Panc1 (cell line): ENCODE measurements at regions not wholly inside any gene's neighbourhood (a gene's known extent, or its start where the extent isn't known, plus 50 kb on each side); places are given as distances from the start of the nearest gene placed in this dataset.

ENCODE experiments used
- CTCF ChIP-seq: fragments of 450-650 bp; IDR thresholded peaks from 2 replicates; pipeline ENCODE4 v1.5.1; 2017; ENCODE audit warnings: mild to moderate bottlenecking
- POLR2AphosphoS5 ChIP-seq: IDR thresholded peaks from 2 replicates; pipeline ENCODE4 v1.6.1; 2012; ENCODE audit warnings: mild to moderate bottlenecking, low read depth, low read length, moderate library complexity
- SIN3A ChIP-seq: IDR thresholded peaks from 2 replicates; pipeline ENCODE4 v1.6.1; 2012; ENCODE audit warnings: low read depth, mild to moderate bottlenecking, low read length, moderate library complexity, borderline replicate concordance; ENCODE audit not compliant: insufficient read depth
- TCF7L2 ChIP-seq: IDR thresholded peaks from 2 replicates; pipeline ENCODE4 v1.6.1; 2011; ENCODE audit warnings: mild to moderate bottlenecking, low read depth, low read length, inconsistent platforms
- TF ChIP-seq, protein P1 (sequence below), 2 experiments: IDR thresholded peaks; 2 replicates each; pipeline ENCODE4 v1.6.1; 2011 to 2012; ENCODE audit warnings: low read depth in 2 of 2, control low read depth in 1 of 2, low read length in 1 of 2, mild to moderate bottlenecking in 1 of 2, moderate library complexity in 1 of 2; ENCODE audit not compliant: insufficient read depth in 1 of 2

DNA sequence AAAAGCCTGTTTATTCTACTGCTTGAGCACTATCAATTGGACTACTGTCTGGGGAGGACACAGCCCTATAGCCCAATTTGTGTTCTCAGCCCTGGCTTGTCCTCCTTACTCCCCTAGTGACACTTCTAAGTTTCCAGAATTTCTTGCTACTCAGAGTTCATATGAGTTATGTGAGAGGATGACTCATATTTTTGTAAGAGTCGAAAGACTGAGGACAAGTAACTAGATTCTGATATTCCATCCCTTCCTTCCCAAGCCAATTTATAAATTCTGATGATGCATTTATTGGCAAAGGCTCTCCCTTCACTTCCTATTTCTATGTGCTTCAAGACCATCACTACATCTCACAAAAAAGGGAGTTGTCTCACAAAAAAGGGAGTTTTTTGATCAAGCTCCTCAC lies 422.2 kb upstream of the DEPDC1 start:
- TF ChIP-seq CTCF (no peak), TCF7L2 (no peak), POLR2AphosphoS5 (no peak), SIN3A (no peak)
- TF ChIP-seq, protein P1, sequence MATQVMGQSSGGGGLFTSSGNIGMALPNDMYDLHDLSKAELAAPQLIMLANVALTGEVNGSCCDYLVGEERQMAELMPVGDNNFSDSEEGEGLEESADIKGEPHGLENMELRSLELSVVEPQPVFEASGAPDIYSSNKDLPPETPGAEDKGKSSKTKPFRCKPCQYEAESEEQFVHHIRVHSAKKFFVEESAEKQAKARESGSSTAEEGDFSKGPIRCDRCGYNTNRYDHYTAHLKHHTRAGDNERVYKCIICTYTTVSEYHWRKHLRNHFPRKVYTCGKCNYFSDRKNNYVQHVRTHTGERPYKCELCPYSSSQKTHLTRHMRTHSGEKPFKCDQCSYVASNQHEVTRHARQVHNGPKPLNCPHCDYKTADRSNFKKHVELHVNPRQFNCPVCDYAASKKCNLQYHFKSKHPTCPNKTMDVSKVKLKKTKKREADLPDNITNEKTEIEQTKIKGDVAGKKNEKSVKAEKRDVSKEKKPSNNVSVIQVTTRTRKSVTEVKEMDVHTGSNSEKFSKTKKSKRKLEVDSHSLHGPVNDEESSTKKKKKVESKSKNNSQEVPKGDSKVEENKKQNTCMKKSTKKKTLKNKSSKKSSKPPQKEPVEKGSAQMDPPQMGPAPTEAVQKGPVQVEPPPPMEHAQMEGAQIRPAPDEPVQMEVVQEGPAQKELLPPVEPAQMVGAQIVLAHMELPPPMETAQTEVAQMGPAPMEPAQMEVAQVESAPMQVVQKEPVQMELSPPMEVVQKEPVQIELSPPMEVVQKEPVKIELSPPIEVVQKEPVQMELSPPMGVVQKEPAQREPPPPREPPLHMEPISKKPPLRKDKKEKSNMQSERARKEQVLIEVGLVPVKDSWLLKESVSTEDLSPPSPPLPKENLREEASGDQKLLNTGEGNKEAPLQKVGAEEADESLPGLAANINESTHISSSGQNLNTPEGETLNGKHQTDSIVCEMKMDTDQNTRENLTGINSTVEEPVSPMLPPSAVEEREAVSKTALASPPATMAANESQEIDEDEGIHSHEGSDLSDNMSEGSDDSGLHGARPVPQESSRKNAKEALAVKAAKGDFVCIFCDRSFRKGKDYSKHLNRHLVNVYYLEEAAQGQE (IDR thresholded peaks at IDR 0.05; ENCODE audit: insufficient read depth in 1 of 2, low read depth in 2 of 2, low read length in 1 of 2): no peak
